A172 (cell line): ENCODE measurements at regions not wholly inside any gene's neighbourhood (a gene's known extent, or its start where the extent isn't known, plus 50 kb on each side); places are given as distances from the start of the nearest gene placed in this dataset.

Experiments
- DNase-seq: peaks from one replicate; pipeline ENCODE4 v3.0.0-alpha.2; 2015; ENCODE audit warnings: low spot score

- DNase-seq, result no peak
These were observed 69.7 kb upstream of the MGMT start for GRCh38 chr10:129397198-129397974.

- no peak for DNase-seq
These were observed 68.3 kb upstream of the MGMT start for GRCh38 chr10:129398711-129399141.

GRCh38 chr10:129400426-129400825 lies 66.6 kb upstream of the MGMT start:
- DNase-seq, result no peak

DNA sequence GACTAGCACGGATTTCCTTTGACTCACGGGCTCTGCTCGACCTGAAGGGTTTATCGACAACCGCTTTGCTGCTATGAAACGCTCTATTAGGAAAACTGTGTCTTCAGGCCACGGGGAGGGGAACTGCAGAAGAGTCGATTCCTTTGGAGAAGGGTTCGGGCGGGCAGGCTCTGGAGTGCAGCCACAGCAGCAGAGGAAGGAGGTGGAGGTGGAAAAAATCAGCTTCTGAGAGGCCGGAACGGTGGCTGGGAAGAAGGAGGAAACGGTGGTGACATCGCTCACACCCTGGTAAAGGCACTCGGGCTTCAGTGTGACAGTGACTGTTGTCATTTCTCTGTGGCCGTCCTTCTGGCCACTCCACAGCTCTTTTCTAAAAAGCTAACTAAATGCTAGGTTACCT lies 64.6 kb upstream of the MGMT start:
- DNase-seq, result no peak

- no peak for DNase-seq
These were observed 63.0 kb upstream of the MGMT start for GRCh38 chr10:129404091-129404490.

DNA sequence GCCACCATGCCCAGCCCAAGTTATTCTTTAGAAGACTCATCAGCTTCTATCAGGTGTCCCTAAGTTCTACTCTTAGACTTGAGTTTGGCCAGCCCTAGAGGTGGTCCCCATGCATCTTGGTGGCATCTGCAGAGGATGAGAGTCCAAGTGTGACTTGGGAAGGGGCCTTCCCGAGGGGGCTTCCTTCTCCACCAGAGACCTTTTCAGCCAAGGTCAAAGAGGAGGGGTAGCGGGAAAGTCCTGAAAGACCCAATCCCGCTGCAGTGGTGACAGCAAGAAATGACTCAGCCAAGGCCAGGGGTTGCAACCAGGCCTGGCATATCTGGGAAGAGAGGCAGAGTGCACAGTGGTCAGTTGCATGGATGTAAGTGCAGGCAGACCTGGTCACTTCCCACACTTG lies 61.7 kb upstream of the MGMT start:
- DNase-seq, result no peak

GRCh38 chr10:129410688-129411392 lies 56.2 kb upstream of the MGMT start:
- no peak for DNase-seq

- DNase-seq, result no peak
These were observed 55.7 kb upstream of the MGMT start for GRCh38 chr10:129411393-129411705.

DNA sequence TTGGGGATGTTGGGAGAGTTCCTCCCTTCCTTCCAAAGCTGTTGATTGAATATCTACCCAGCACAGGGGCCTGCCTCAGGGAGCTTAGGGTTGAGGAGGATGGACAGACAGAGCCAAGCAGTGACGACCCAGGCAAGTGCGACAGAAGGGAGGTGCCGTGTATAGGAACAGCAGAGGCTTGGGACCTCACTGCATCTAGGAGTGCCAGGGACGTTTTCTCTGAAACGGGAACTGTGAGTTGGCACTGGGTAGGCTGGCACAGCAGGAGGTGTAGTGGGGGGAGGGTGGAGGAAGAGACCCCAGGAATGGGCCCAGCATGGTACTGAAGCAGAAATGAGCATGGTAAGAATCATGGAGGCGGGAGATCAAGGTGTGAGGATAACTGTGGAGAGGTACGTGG lies 55.3 kb upstream of the MGMT start:
- no peak for DNase-seq

DNA sequence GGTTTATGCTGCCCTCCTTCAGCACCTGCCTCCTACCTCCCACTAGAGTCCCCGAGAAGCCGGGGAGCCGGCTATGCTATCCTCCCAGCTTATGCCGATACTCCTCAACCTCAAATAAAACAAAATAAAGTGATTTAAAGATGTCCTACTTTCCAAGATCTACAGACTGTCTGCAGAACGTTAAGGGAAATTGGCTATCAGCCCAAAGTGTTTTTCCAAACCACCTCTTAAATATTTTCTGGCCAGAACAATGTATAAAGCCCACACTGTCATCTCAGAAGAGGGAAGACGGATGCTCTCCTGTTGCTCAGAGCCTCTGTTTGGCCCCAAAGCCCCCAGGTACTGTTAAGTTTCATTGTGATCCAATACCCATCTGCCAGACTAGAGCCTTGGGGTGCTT lies 54.0 kb upstream of the MGMT start:
- no peak for DNase-seq

GRCh38 chr10:129415215-129416140 lies 51.6 kb upstream of the MGMT start:
- no peak for DNase-seq

DNA sequence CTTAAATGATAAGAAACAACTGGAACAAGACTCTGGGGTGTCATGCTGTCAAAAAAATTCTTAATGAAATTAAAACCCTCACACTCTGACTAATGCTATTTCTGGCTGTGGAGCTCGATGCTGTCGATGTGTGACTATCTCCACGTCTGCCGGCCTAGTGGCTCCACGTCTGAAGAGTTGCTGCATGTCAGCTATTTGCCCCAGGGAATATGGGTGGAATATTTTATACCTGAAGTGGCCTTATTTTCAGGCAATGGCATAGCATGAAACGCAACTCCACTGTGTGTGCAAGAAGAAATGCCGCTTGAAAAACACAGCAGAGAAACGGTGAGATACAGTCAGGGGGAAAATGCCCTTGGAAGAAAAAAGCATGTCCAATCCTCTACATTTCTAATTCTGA lies 50.9 kb upstream of the MGMT start:
- no peak for DNase-seq

GRCh38 chr10:129416956-129417765 lies 49.9 kb upstream of the MGMT start:
- DNase-seq, result no peak
